ENCODE measurements at regions not wholly inside any gene's neighbourhood (a gene's known extent, or its start where the extent isn't known, plus 50 kb on each side); places are given as distances from the start of the nearest gene placed in this dataset.

GRCh38 chr5:164748861-164749260, 1243.4 kb downstream of the MAT2B start:
- no peak for TF ChIP-seq POLR2A (IDR thresholded peaks at IDR 0.05; ENCODE audit: low read length)
- TF ChIP-seq GATA1 (IDR thresholded peaks at IDR 0.05; ENCODE audit: low read depth, low read length) = no peak
